Endothelial cell (in vitro differentiated cells): ENCODE measurements at regions not wholly inside any gene's neighbourhood (a gene's known extent, or its start where the extent isn't known, plus 50 kb on each side); places are given as distances from the start of the nearest gene placed in this dataset.

ENCODE experiments used
- DNase-seq: peaks from one replicate; pipeline ENCODE4 v3.0.0; 2021; ENCODE audit warnings: low spot score
- H3K27ac Mint-ChIP-seq: one replicate; pipeline ENCODE4 v1.8.0; 2021; ENCODE audit warnings: mixed read lengths, inconsistent platforms; ENCODE audit not compliant: unreplicated experiment
- H3K27me3 Mint-ChIP-seq: one replicate; pipeline ENCODE4 v1.8.0; 2021; ENCODE audit warnings: mild to moderate bottlenecking, moderate library complexity, mixed read lengths, inconsistent platforms; ENCODE audit not compliant: unreplicated experiment
- H3K36me3 Mint-ChIP-seq: one replicate; pipeline ENCODE4 v1.8.0; 2021; ENCODE audit warnings: mild to moderate bottlenecking, low read depth, mixed read lengths, inconsistent platforms; ENCODE audit not compliant: unreplicated experiment
- H3K4me1 Mint-ChIP-seq: one replicate; pipeline ENCODE4 v1.8.0; 2021; ENCODE audit warnings: mild to moderate bottlenecking, mixed read lengths, inconsistent platforms; ENCODE audit not compliant: unreplicated experiment
- H3K4me3 Mint-ChIP-seq: one replicate; pipeline ENCODE4 v1.8.0; 2021; ENCODE audit warnings: mild to moderate bottlenecking, mixed read lengths, inconsistent platforms; ENCODE audit not compliant: unreplicated experiment
- H3K9me3 Mint-ChIP-seq: one replicate; pipeline ENCODE4 v1.8.0; 2021; ENCODE audit warnings: mixed read lengths, inconsistent platforms; ENCODE audit not compliant: unreplicated experiment
- TF ChIP-seq, protein P1 (sequence below): fragments of 200-600 bp; sonication (generic); IDR thresholded peaks from one replicate; pipeline ENCODE4 v1.5.0; 2021; ENCODE audit warnings: antibody characterized with exemption; ENCODE audit not compliant: unreplicated experiment

DNA sequence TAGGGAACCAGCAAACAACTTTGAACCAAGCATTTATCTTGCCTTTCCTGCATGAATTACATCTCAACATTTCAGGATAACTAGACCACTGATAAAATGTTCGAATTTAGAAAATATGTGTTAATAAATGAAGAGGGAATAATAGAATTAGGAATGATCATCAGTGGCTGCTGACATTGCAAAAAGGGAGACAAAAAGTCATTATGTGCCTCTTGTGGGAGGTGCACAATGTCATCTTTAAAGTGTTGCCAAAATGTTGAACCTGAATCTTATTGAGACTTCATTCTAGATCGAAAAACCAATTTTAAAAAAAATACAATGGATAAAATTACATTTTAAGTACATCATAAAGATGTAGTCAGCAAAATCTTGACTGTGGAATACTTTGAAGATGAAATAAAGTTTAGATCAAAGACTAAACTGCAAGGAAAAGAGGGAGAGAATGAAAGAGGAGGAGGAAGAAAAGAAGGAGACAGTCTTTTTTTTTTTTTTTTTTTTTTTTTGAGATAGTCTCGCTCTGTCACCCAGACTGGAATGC, 299.3 kb downstream of the FBXW7 start:
- DNase-seq, result no peak
- Mint-ChIP-seq H3K4me1 (no peaks in the 10 kb centered on the region), H3K27me3 (no peaks in the 10 kb centered on the region), H3K36me3 (no peaks in the 10 kb centered on the region), H3K4me3 (no peak overlapping the region), H3K9me3 (no peaks in the 10 kb centered on the region), H3K27ac (no peak overlapping the region)
- TF ChIP-seq, protein P1, sequence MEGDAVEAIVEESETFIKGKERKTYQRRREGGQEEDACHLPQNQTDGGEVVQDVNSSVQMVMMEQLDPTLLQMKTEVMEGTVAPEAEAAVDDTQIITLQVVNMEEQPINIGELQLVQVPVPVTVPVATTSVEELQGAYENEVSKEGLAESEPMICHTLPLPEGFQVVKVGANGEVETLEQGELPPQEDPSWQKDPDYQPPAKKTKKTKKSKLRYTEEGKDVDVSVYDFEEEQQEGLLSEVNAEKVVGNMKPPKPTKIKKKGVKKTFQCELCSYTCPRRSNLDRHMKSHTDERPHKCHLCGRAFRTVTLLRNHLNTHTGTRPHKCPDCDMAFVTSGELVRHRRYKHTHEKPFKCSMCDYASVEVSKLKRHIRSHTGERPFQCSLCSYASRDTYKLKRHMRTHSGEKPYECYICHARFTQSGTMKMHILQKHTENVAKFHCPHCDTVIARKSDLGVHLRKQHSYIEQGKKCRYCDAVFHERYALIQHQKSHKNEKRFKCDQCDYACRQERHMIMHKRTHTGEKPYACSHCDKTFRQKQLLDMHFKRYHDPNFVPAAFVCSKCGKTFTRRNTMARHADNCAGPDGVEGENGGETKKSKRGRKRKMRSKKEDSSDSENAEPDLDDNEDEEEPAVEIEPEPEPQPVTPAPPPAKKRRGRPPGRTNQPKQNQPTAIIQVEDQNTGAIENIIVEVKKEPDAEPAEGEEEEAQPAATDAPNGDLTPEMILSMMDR, result no peak

DNA sequence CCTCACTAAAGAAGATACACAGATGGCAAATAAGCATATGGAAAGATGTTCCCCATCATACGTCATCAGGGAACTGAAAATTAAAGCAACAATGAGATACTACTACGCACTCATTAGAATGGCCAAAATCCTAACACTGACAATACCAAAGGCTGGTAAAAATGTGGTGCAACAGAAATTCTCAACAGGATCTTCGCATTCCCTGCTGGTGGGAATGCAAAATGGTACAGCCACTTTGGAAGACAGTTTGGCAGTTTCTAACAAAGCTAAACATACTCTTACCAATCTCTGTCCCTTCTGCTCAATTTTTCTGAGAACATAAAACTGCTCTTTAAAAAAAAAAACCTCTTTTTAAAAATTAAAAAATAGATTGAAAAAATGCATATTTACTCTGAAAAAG, 300.2 kb downstream of the FBXW7 start:
- no peaks in the 10 kb centered on the region for H3K4me1 Mint-ChIP-seq
- H3K9me3 Mint-ChIP-seq, result no peaks in the 10 kb centered on the region
- H3K27me3 Mint-ChIP-seq, result no peaks in the 10 kb centered on the region
- H3K27ac Mint-ChIP-seq, result no peak overlapping the region
- H3K4me3 Mint-ChIP-seq, result no peak overlapping the region
- no peaks in the 10 kb centered on the region for H3K36me3 Mint-ChIP-seq
- DNase-seq, result no peak
- TF ChIP-seq, protein P1, result no peak

GRCh38 chr4:152234571-152234970, 301.3 kb downstream of the FBXW7 start:
- H3K4me3 Mint-ChIP-seq, result no peak overlapping the region
- H3K36me3 Mint-ChIP-seq, result no peaks in the 10 kb centered on the region
- TF ChIP-seq, protein P1, result no peak
- no peaks in the 10 kb centered on the region for H3K9me3 Mint-ChIP-seq
- DNase-seq, result no peak
- H3K27ac Mint-ChIP-seq, result no peak overlapping the region
- H3K4me1 Mint-ChIP-seq, result peaks cover 2% of the 10 kb centered on the region
- H3K27me3 Mint-ChIP-seq, result no peaks in the 10 kb centered on the region

DNA sequence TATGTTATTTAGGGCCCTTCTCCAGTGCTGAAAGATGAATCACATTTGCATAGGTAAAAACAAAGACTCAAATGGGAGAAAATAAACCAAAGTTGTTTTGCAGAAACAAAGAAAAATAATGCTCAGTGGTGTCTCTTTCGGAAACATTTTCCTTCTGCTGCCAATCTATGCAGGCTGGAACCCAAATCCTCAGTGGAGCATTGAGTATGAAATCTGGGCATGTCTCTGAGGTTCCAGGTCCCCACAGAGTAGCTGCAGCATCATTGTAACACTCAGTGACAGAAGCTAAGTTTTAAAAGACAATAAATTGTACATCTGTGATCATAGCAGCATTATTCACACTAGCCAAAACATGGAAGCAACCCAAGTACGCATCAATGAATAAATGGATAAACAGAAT, 303.6 kb downstream of the FBXW7 start:
- no peaks in the 10 kb centered on the region for H3K27me3 Mint-ChIP-seq
- H3K4me3 Mint-ChIP-seq, result no peak overlapping the region
- TF ChIP-seq, protein P1, result no peak
- H3K27ac Mint-ChIP-seq, result no peak overlapping the region
- H3K9me3 Mint-ChIP-seq, result no peaks in the 10 kb centered on the region
- DNase-seq, result no peak
- peaks cover 9% of the 10 kb centered on the region for H3K4me1 Mint-ChIP-seq
- H3K36me3 Mint-ChIP-seq, result no peaks in the 10 kb centered on the region

- Mint-ChIP-seq H3K27ac (no peak overlapping the region), H3K4me1 (peaks cover 12% of the 10 kb centered on the region), H3K36me3 (no peaks in the 10 kb centered on the region), H3K4me3 (no peak overlapping the region), H3K9me3 (no peaks in the 10 kb centered on the region), H3K27me3 (peaks cover 3% of the 10 kb centered on the region)
- TF ChIP-seq, protein P1, result no peak
- no peak for DNase-seq
These were observed 306.1 kb downstream of the FBXW7 start for GRCh38 chr4:152229782-152230289.
